ENCODE measurements at regions not wholly inside any gene's neighbourhood (a gene's known extent, or its start where the extent isn't known, plus 50 kb on each side); places are given as distances from the start of the nearest gene placed in this dataset.

- no peak for TF ChIP-seq CTCF (conservative IDR thresholded peaks at IDR 0.05 in 1 of 2, IDR thresholded peaks at IDR 0.05 in 1 of 2; ENCODE audit: extremely low read depth in 1 of 2, insufficient read depth in 1 of 2, low read depth in 1 of 2, low read length in 2 of 2)
- no peak for TF ChIP-seq EZH2 (IDR thresholded peaks at IDR 0.05; ENCODE audit: borderline replicate concordance, low read length)
Observed at GRCh38 chr1:88618331-88618730, 65.7 kb upstream of the PKN2 start.
